ENCODE measurements at regions not wholly inside any gene's neighbourhood (a gene's known extent, or its start where the extent isn't known, plus 50 kb on each side); places are given as distances from the start of the nearest gene placed in this dataset.

DNA sequence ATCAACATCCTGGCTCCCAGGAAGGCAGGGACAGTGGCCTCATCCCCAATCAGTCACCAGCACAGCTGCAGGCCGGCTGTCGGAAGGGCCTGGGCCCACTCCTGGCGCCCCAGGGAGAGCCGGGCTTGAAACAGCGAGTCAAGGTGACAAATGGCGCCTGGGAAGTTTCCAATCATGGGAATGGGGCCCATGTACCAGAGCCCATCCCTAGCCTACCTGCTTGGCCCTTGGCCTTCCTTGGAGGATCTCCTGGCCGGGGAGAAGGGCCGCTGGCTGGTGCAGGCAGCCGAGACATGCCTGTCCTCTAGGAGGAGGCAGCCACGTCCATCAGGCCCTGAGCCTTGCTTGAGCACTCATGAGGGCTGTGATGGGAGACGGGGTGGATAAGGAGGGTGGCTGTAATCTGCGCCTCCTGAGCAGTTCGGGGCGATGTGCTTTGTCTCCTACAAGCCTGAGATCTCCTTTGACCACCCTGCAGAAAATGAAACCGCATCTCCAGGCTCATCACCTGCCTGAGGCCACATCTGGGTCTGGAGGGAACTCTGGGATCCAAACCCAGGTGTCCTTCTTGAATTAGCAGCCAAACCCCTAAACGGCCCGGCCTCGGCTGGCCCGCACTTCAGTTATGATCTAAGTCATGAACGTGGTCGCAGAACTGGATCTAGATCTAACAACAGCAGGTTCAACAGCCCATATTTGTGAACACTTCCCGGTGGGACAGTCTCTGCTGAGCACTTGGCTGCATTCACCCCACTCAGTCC, 862.0 kb downstream of the TBC1D22A start:
- Histone ChIP-seq H3K9ac (ENCODE audit: insufficient read depth, low read depth, low read length) (no peak overlapping the region), H3K4me2 (ENCODE audit: low read depth, low read length) (no peak overlapping the region), H3K4me1 (ENCODE audit: insufficient read depth, low read length) (no peaks in the 10 kb centered on the region), H3K79me2 (ENCODE audit: insufficient read depth, low read length) (no peaks in the 10 kb centered on the region), H3K4me3 (replicated peaks in 1 of 3; ENCODE audit: insufficient read depth in 1 of 3, low read depth in 2 of 3, low read length in 3 of 3) (no peak overlapping the region), H3K27ac (ENCODE audit: extremely low read length, insufficient read depth, low read length) (no peak overlapping the region), H3K36me3 (replicated peaks in 1 of 2; ENCODE audit: control insufficient read depth in 1 of 2, insufficient read depth in 2 of 2, low read length in 2 of 2) (no peaks in the 10 kb centered on the region), H2AFZ (ENCODE audit: low read length) (no peak overlapping the region), H3K27me3 (ENCODE audit: control insufficient read depth in 1 of 2, insufficient read depth in 2 of 2, low read length in 2 of 2) (peaks cover 19 to 58% of the 10 kb centered on the region in 2 experiments), H4K20me1 (ENCODE audit: insufficient read depth, low read length) (no peaks in the 10 kb centered on the region), H3K9me3 (ENCODE audit: low read length) (no peaks in the 10 kb centered on the region)
- 0% methylated on average over 8 of the region's 22 CpGs for WGBS (ENCODE audit: low lambda C conversion rate)
- in situ Hi-C loops (cut with HindIII; ENCODE audit: extremely low pct_ligation_motif_present, low pct_unique_long_range_greater_than_20kb), result loop anchor here (10.0 kb wide), 1 partner anchor 870 kb away; no protein-coding TSS in a partner anchor
- DNase-seq (ENCODE audit: low spot score) (no peak), ATAC-seq (no peak), FAIRE-seq (no peak)
- no peak for TF ChIP-seq ZNF773 (CRISPR knock-in tag; IDR thresholded peaks at IDR 0.05; ENCODE audit: borderline replicate concordance)
- no peak for TF ChIP-seq ZNF839 (CRISPR knock-in tag; IDR thresholded peaks at IDR 0.05; ENCODE audit: borderline replicate concordance)
- no peak for TF ChIP-seq ZBTB42 (CRISPR knock-in tag; IDR thresholded peaks at IDR 0.05)
- TF ChIP-seq EZH2 (conservative IDR thresholded peaks at IDR 0.05; ENCODE audit: low read depth, low read length), result 0 out of 2 replicates have a peak, but pooled peaks have one; percentile 47
- no peak for TF ChIP-seq MLLT10 (CRISPR knock-in tag; IDR thresholded peaks at IDR 0.05)
- TF ChIP-seq, protein P1, sequence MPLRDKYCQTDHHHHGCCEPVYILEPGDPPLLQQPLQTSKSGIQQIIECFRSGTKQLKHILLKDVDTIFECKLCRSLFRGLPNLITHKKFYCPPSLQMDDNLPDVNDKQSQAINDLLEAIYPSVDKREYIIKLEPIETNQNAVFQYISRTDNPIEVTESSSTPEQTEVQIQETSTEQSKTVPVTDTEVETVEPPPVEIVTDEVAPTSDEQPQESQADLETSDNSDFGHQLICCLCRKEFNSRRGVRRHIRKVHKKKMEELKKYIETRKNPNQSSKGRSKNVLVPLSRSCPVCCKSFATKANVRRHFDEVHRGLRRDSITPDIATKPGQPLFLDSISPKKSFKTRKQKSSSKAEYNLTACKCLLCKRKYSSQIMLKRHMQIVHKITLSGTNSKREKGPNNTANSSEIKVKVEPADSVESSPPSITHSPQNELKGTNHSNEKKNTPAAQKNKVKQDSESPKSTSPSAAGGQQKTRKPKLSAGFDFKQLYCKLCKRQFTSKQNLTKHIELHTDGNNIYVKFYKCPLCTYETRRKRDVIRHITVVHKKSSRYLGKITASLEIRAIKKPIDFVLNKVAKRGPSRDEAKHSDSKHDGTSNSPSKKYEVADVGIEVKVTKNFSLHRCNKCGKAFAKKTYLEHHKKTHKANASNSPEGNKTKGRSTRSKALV (CRISPR knock-in tag; IDR thresholded peaks at IDR 0.05), result no peak
- intact Hi-C loops (cut with micrococcal nuclease; ENCODE audit: unreplicated experiment), result no loop called here
- no TSS peak for BruUV-seq (replicated peaks)
- ChIA-PET CTCF (ENCODE audit: low intra/inter-chr PET ratio, low total read pairs) (no interaction called here), POLR2A (no interaction called here)

Data from HepG2 (cell line).